ENCODE measurements at regions not wholly inside any gene's neighbourhood (a gene's known extent, or its start where the extent isn't known, plus 50 kb on each side); places are given as distances from the start of the nearest gene placed in this dataset.
"Not testable (repeated sequence)": the region's sequence is repeated elsewhere in the genome, so short reads cannot be mapped to it uniquely, and the experiment has no call there.

DNA sequence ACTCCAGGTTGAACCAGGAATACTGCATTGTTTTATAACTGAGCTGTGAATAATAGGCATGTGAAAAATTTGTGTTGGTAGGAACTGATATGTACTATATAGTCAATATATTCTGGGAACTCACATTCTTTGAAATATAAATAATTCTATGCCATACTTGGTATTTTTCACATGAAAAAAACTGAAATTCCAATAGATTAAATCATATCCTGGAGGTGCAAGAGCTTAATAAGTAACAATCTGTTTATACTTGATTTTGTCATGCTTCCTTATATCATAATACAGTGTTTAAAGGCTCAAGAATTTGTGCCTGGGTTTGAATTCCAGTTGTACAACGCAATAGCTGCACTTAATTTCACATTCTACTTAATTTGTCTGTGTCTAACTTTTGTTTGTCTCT lies 387.0 kb downstream of the USP25 start:
- no peak for DNase-seq (ENCODE audit: low read depth in 2 of 2)

DNA sequence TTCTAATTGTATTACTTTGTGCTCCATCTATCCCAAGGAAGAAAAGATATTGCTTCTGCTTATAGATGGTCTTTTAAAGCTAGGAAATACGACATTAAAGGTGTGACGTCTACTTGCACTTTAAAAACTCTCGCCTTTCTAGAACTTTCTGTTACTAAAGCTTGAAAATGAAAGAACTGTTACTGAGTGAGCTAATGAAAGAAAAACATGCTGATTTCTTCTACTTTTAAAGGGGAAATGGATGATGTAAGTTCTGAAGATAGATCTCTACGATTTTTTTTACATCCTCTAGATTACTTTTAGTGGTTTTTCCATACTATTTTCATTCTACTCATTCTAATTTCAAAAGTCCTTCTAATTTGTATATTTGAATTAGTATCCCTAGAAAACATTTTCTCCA lies 387.5 kb downstream of the USP25 start:
- DNase-seq (ENCODE audit: low read depth in 2 of 2), result no peak

DNA sequence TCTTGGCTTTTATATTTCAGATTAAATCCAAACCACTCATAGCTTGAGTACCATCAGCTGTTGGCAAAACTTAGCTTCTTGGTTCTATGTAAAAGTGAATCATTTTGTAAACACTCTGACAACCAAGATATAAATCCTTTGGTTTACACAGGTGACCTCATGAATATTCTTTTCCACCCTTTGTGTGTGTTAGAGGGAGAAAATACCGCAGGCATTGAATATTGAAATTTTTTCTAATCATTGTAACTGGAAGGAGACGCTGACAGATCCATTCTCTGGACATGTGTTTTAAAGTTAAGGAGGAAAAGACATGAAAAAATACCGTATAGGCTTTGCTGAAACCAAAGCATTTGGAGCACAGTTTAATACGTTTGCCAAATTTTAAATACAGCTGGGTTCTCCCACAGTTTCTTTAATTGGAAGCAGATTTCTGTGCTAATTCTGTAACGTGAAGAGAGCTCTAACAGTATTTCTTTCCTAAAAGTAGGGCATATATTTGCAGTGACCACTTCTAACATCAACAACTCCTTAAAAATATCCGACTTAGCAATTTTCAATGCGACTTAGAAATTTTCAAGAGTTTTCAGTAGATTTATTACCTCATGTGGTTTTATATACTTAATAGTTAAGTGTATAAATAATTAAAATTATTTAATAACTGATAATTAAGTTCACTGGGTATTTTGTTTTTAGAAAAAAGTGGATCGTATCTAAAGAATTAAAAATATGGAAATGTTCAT lies 388.2 kb downstream of the USP25 start:
- no peak for DNase-seq (ENCODE audit: low read depth in 2 of 2)

DNA sequence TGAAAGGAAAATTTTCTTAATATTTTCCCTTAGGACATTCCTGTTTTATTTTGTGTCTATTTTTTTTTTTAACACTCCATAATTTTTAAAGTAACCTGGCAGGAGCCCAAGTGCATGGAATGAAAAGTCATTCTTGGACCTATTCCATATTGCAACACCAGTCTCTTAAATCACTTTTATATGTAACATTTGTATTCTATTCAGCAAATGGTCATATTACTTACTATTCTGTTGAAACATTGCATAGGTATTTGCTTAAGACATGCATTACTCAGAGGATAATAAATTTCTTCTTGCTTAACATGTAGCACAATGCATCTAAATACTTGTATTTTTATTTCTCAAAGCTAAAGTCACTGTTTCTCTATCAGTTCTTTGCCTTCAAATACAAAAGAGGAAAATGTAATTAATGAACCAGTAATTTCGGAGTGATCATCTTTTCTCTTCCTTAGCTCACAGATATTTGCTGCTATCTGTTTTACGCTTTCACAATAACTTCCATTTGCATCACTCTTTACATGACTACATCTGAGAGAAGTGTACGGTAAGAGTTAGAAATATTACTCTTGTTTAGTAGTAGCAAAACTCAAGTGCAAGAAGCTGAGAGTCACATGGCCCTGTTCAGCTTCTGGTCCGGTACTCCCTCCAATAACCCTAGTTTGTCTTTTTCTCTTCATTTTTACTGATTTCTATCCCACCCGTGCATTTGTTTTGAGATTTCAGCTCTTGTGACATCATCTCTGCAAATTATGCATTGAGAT lies 394.8 kb downstream of the USP25 start:
- no peak for DNase-seq (ENCODE audit: low read depth in 2 of 2)

DNA sequence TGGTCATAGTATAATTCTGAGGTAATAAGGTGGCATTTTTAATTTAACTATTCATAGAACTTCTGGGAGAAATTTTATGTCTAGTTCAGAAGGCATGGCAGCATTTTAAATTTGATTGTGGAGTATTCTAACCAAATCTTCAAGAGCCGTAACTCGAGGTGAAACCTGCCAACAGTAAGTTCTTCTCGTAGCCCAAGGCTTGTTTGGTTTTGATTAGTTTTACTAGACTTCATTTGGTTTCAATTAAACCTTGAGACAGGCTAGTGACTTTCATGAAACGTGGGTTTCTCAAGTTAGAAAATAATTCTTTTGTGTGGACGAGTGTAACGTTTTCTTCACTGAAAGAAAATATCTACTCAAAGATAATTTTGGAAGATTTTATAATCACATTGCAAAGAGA lies 395.5 kb downstream of the USP25 start:
- DNase-seq (ENCODE audit: low read depth in 2 of 2), result no peak

GRCh38 chr21:16132453-16132852 lies 402.7 kb downstream of the USP25 start:
- not testable (repeated sequence) for DNase-seq (ENCODE audit: low read depth in 2 of 2)

DNA sequence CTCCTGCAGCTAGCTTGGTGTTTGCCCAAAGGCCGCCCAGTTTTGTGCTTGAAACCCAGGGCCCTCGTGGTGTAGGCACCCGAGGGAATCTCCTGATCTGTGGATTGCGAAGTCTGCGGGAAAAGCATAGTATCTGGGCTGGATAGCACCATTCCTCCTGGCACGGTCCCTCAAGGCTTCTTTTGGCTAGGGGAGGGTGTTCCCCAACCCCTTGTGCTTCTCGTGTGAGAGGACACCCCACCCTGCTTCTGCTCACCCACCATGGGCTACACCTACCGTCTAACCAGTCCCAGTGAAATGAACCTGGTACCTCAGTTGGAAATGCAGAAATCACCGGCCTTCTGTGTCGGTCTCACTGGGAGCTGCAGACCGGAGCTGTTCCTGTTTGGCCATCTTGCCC lies 403.5 kb downstream of the USP25 start:
- DNase-seq (ENCODE audit: low read depth in 2 of 2), result no peak

DNA sequence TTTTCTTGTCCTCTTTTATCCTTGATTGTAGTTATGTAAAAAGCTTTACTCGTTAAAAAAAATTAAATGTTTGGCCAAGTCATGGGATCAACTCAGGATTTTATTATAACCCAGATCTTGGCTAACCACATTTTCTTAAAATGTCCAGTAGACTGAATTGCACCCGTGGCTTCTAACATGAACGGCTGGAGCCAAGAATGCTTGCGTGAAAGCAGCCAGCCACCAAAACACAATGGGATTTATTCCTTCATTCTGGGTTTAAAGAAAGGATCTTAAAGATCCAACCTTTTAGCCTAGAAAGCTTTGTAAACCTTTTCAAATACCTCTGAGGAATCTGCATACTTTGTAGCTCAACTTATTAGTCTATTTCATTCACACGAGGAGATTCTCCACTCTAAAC lies 404.4 kb downstream of the USP25 start:
- DNase-seq (ENCODE audit: low read depth in 2 of 2), result no peak

GRCh38 chr21:16137106-16137505 lies 407.3 kb downstream of the USP25 start:
- no peak for DNase-seq (ENCODE audit: low read depth in 2 of 2)

- no peak for DNase-seq (ENCODE audit: low read depth in 2 of 2)
Measured at GRCh38 chr21:16145052-16145451, 415.3 kb downstream of the USP25 start.

- DNase-seq (ENCODE audit: low read depth in 2 of 2), result no peak
Measured at GRCh38 chr21:16145479-16145878, 415.7 kb downstream of the USP25 start.

DNA sequence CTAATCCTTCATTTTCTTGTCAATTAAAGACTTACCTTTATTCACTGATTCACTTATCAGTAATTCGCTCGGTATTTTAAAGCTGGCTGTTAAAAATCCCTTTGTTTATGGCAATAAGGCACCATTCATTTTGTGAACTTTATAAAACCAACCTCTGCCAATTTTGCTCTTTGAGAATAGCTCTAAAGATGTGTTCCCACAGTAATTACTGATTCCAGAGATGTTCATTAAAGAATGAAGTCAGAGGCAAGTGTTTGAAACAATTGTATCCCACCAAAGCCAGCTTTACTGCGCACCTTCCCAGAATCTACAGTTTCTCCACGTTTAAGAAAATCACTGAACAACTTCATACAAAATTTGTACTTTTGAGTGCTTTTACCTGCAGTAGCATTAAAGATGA lies 424.5 kb downstream of the USP25 start:
- DNase-seq (ENCODE audit: low read depth in 2 of 2), result no peak

- DNase-seq (ENCODE audit: low read depth in 2 of 2), result no peak
Measured at GRCh38 chr21:16154951-16155635, 425.3 kb downstream of the USP25 start.

DNA sequence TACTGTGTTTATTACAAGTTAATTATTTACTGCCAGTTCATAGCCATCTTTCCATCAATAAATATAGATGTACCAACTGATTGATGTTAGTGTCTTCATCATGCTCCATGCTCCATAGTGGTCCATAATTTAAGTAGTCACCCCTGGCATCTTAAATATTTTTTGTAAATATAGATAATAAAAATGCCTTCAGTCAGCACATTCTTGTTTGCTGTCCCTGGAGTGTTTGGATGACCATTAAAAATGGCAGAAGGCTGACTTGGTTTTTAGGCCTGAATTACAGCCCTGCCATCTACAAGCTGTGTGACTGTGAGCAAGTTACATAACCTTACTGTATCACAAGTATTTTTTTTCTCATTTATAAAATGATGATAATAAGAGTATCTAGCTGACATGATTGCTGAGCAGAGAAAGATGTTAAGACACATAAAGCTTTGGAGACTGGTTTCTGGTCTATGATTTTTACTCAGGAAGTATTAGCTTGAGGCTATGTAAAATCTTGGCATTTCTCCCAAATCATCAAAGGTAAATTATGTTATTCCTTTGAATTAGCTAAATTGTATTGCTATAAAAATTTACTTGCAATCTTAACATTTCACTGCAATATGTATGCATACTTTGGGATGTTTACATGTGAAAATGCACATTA lies 427.2 kb downstream of the USP25 start:
- DNase-seq (ENCODE audit: low read depth in 2 of 2), result no peak

DNA sequence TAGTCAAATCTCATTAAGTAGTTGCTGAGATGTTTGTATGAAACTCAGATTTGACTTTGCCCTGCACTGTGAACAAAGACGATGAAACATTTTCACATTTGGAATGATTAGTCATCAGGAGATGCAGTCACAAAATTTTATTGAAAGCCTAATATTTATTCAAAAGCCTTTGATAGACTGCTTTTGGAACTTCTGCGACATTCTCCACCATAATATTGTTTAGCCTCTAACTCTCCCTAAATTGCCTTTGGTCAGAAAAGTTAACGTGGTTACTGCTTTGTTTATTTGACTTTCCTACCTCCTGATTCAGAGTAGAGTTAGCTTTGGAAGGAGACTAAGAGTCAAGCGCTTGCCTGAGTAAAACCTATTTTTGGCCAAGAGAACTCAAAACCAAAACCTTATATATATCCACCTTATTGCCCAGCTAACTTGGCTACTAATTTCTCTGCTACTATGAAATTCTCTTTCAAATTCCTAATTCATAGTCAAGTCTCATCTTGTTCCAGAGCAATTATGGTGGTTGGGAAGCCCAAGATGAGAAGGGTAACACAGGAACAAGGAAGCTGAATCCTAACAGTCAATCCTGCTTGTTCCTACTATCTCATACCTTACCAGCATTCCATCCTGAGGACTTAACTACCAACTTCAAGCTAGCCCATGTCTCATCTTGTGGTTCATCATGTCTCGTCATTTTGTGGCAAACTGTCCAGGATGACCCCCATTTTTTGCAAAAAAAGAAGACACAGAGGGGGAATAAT lies 429.6 kb downstream of the USP25 start:
- no peak for DNase-seq (ENCODE audit: low read depth in 2 of 2)

DNA sequence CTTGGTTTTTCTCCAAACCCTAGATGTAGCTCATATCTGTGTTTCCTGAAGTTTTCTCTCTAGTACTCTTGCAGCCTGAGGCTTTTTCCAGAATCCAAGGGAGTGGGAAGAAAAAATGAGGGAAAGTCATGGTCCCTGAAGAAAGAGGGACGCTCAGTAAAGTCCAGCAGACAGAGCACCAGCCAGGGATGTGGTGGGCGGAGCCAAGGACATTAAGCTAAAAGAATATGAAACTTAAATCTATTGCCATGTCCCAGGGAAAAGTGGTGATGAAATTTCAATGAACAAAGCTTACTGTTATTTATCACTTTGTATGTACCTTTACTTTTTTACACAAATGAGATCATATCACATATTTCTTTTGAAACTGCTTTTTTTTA lies 430.2 kb downstream of the USP25 start:
- no peak for DNase-seq (ENCODE audit: low read depth in 2 of 2)

DNA sequence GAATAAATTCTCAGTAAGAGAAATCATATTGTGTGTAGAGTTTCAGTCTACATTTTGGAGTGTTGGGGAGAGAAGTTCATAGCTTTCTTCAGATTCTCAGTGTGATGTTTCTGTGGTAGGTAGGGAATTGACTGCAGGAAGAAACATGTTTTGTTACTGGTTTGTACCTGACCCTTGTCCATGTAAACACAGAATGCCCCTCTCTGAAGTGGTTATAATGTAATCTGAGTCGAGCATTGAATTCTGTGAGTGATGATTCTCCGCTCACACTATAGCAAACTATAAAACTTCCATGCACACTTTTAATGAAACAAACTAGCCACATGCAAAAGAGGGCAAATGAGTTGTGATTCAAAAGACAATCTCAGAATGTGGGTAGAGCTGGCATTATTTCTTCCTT lies 433.2 kb downstream of the USP25 start:
- no peak for DNase-seq (ENCODE audit: low read depth in 2 of 2)

GRCh38 chr21:16169102-16169511 lies 439.3 kb downstream of the USP25 start:
- DNase-seq (ENCODE audit: low read depth in 2 of 2), result no peak

GRCh38 chr21:16169779-16170178 lies 440.0 kb downstream of the USP25 start:
- DNase-seq (ENCODE audit: low read depth in 2 of 2), result no peak

DNA sequence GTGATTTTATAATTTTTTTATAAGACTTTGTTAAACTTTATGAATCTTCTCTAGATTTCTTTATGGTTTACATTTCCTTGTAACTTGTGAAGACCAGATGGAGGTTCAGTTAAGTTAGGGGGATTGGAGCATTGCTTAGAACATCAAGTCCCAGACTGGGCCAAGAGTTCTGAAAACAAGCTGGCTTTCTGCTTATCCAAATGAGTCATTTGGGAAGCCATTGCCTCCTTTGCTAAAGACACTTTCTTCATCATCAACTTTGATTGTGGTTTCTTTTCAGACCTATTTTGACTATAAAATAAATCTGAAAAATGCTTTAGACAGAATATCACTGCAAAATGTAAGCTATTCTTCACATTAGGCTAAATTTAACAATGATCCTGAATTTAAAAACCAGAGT lies 446.8 kb downstream of the USP25 start:
- DNase-seq (ENCODE audit: low read depth in 2 of 2), result no peak

- no peak for DNase-seq (ENCODE audit: low read depth in 2 of 2)
Measured at GRCh38 chr21:16177532-16177931, 447.8 kb downstream of the USP25 start.

DNA sequence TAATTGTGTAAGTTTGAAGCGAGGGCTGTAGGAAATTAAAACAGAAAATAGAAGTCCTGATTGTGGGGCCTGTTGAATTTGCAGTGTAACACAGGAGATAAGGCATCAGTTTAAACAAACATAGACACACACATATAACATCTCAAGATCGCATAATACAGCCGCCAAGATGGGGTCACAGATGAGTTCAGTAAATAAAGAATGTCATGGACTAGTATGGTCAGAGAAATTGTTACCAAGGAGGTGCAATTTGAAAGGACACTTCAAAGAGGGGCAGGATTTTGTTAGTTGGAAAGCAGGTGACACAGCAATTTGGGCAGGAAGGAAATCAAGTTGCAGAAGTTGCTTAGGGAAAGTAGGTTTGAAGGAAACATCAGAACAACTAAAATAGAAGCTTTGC lies 450.0 kb downstream of the USP25 start:
- DNase-seq (ENCODE audit: low read depth in 2 of 2), result no peak

All from stimulated activated CD8-positive, alpha-beta memory T cell treated with anti-CD3 and anti-CD28 coated beads, Interleukin-15, amount 100 ng/mL, for 48 hours (primary cell).